HG03039 (cell line): ENCODE measurements at regions not wholly inside any gene's neighbourhood (a gene's known extent, or its start where the extent isn't known, plus 50 kb on each side); places are given as distances from the start of the nearest gene placed in this dataset.

ENCODE experiments used
- ATAC-seq: cut with Tn5 transposase; IDR thresholded peaks from one replicate; pipeline ENCODE4 v1.9.1; 2021; ENCODE audit warnings: mild to moderate bottlenecking, moderate library complexity; ENCODE audit not compliant: unreplicated experiment

- ATAC-seq, result no peak
Observed at GRCh38 chr9:7961076-7961475, 161.5 kb upstream of the DMAC1 start.

GRCh38 chr9:7960320-7961050 is 160.9 kb upstream of the DMAC1 start:
- ATAC-seq, result no peak

- ATAC-seq, result no peak
Observed at GRCh38 chr9:7957803-7958202, 158.2 kb upstream of the DMAC1 start.

- ATAC-seq, result no peak
Observed at GRCh38 chr9:7947577-7947976, 148.0 kb upstream of the DMAC1 start.

DNA sequence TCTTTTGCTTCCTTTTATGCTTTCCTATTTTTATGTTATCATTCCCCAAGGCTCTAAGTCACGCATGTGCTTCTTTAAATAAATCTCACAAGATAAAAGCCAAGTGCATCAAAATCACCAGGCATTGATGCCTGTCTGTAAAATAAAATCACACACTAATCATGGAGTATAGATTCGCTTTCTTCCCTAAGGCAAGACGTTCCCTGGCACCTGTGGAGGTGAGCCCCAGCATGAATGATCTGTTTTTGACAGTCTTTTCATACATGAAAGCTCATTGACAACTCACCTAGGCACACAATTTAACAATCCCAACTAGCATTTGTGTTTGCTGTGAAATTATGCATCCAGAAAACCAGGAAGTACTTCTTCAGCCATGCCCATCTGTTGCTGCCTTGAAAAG is 146.9 kb upstream of the DMAC1 start:
- no peak for ATAC-seq

DNA sequence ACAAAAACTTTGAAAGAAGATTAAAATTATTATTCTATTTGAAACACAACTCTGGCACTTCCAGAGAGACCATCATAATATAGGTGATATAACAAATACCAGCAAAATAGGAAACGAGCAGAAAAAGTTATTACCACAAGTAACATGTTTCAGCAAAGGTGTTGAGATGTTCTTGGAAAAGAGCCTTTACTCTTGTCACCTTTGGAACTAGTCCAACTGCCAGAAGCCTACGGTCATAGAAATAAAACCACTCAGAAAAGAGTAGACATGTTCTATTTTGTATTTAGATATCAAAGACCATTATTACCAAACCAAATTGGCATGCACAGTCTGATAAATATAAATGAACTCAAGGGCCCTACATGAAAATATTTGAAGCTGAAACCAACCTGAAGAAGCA is 145.0 kb upstream of the DMAC1 start:
- ATAC-seq, result no peak

- ATAC-seq, result no peak
Observed at GRCh38 chr9:7937761-7938491, 138.3 kb upstream of the DMAC1 start.

DNA sequence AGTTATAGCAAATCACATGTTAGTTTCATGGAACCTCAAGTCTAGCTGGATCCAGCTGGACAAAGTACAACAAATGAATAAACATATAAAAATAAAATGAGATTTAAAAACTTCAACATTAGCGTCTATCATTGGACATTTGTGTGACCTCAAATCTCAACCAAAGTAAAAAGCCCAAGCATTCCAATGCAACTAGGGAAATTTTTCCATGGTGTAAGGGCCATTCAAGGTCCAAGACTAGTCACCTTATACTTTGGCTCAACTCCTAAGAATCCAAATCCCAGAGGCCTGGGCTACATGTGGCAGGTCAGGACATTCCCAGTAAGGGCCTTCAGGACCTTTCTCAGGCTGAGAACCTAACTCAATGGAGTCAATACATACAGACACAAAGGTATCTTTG is 137.4 kb upstream of the DMAC1 start:
- no peak for ATAC-seq

DNA sequence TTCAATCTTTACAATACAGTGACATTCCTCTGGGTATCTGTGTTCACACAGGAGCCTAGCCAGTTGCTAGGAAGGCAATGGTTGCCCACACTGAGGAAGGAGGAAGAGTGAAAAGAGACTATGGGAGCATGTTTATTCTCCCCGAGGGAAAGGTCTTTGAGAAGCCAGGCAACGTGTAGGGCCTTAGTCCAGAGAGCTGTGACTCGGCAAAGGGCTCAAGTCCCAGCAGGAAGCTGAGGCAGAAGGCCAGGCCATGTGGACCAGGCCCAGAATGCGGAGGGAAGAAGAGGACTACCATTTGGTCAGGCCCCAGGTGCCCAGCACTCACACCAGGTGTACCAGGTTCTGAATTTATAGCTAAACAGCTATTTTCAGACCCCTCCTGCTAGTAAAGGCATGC is 136.6 kb upstream of the DMAC1 start:
- no peak for ATAC-seq

- ATAC-seq, result no peak
Observed at GRCh38 chr9:7935681-7936080, 136.1 kb upstream of the DMAC1 start.

- ATAC-seq, result no peak
Observed at GRCh38 chr9:7932767-7933166, 133.2 kb upstream of the DMAC1 start.

DNA sequence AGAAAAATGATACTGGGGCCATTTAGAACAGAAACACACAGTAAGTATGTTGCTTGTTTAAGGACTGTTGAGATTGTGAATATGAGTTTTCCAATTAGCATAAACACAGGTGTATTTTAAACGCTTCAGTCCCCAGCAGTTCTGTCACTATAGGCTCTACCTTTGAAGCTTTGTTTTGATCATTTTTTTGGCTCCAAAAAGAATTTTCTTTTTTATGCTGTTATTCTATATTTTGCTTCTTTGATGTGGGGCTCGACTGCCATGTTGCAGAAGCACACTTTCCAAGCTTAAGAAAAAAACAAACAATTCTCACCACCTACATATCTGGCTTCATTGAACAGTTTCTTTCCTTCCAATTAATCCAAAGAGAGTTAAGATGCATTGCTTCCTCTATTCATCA is 131.0 kb upstream of the DMAC1 start:
- ATAC-seq, result no peak

GRCh38 chr9:7921545-7922197 is 122.1 kb upstream of the DMAC1 start:
- no peak for ATAC-seq

DNA sequence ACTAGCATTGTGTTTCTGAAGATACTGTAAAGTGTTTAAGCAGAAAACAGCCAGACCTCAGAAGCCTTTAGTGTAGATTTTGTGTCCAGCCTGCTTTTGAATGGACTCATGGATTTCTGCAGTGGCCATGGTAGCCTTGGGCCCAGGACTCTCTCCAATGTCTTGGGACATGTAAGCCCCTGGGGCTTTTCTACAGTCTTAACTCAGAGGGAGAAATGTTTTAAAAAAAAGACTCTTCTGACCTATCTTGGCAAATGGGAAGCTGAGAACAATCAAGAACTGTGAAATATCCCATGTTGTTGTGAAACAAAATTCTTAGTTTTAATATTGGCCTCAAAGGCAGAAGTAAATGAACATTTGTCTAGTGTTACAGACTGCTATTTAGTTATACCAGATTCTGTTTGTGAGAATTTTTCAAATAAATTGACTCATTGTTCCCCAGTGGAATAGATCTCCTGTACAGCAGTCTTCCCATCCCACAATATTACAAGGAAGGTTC is 112.5 kb upstream of the DMAC1 start:
- no peak for ATAC-seq

DNA sequence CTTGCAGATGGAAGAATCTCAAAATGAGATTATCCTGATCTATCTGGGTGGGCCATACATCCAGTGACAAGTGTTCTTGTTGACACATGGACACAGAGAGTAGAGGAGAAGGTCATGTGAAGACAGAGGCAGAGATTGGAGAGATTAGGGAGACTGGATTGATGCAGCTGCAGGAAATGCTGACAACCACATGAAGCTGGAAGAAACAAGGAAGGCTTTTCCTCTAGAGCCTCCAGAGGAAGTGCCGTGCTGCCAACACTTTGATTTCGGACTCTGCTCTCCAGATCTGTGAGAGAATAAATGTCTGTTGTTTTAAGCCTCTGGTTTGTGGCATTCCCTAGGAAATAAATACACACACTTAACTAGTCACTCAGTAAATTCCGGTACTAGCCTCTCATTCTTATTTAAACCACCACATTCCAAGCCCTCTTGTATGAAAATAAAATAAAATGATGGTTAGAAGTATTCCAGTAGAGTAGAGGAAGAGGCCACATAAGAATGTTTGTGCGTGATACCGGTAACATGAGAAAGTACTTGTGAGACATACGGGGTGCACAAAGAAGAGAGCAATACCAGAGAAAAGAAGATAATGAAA is 110.9 kb upstream of the DMAC1 start:
- no peak for ATAC-seq

DNA sequence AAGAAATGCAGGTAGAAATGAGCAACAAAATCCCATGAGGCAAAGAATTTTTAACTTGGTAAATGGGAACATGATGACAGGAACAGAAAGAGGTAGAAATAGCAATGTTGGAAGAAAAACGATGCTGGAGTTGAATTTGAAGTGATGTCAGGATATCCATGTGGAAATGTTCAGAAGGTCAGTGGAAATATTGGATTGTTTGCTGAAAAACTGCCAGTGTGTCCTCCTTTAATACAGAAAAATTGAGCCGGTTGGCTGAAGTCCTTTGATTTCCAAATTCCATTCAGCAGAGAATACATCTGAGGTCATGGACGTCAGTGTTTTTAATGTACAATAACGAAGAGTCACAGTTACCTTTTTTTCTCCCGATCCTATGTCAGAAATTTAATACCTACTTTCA is 110.0 kb upstream of the DMAC1 start:
- no peak for ATAC-seq

GRCh38 chr9:7907551-7908337 is 108.2 kb upstream of the DMAC1 start:
- ATAC-seq, result no peak

DNA sequence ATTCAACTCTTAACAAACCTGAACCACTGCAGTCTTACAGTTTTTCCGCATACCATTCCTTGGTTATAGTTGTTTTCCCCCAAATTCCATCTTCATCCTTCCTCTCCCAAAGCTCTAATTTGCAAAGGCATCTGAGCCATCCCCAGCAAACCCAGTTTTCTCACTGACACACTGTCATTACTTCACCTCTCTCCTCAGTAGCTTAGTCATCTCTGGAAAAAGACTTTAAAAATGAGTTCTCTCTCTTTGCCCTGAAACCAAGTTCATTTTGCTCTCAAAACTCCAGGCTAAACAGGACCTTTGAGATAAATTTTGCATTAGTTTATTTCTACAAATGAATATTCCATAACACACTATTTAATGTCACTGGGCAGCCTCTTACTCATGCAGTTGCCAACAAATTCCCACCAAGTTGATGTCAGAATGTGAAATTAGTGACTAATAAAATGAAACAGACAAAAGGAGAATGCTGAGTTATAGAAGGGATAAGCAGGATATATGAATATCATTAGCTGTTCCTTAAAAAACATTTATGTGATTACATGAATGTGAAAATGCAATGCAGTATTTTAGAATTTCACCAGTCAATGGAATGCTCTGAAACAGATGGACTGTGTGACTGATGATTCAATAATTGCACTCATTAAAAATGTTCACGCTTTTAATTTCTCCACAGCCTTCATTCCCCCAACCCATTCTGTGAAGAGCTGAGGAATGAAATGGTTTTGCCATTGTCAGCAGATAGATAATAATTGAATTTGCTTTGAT is 107.4 kb upstream of the DMAC1 start:
- ATAC-seq, result no peak

- no peak for ATAC-seq
Observed at GRCh38 chr9:7901621-7902020, 102.0 kb upstream of the DMAC1 start.

DNA sequence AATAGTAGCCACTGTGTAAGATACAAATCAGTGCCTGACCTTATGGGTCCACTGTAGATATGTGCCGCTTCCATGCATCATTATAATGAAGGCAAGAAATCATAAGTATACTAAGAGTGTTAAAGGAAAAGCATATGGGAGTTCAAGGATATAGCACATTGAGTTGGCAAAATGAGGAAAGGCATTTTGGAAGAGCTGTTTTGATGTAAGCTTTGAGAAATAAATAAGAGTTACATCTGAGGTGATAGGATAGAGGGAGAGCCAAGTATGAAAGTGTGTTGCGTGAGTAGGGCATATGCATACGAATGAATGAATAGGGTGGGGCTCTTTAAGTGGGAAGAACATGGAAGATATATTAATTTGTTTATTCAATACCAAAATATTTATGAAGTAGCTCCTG is 101.0 kb upstream of the DMAC1 start:
- ATAC-seq, result no peak
